ENCODE measurements at regions not wholly inside any gene's neighbourhood (a gene's known extent, or its start where the extent isn't known, plus 50 kb on each side); places are given as distances from the start of the nearest gene placed in this dataset.

DNA sequence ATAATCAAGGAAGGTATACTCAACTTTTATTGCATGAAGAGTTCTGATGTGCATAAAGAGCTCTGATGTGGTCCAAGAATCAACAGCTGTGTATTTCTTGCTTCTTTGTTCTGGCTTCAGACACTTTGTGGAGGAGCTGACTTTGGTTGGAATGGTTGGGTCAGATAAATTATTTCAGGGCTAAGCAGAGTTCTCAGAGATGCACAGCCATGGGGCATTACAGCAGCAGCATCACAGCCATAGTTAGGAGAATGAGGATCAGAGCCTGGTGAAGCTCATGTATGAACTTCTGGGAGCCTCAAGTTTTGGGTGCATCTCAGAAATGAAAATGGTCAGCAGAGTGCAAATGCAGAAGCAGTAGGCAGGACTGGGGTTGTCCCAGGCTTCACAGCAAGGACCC lies 267.4 kb upstream of the RUNX1 start:
- no peak for TF ChIP-seq POLR2A (IDR thresholded peaks at IDR 0.05)
- TF ChIP-seq, protein P1, sequence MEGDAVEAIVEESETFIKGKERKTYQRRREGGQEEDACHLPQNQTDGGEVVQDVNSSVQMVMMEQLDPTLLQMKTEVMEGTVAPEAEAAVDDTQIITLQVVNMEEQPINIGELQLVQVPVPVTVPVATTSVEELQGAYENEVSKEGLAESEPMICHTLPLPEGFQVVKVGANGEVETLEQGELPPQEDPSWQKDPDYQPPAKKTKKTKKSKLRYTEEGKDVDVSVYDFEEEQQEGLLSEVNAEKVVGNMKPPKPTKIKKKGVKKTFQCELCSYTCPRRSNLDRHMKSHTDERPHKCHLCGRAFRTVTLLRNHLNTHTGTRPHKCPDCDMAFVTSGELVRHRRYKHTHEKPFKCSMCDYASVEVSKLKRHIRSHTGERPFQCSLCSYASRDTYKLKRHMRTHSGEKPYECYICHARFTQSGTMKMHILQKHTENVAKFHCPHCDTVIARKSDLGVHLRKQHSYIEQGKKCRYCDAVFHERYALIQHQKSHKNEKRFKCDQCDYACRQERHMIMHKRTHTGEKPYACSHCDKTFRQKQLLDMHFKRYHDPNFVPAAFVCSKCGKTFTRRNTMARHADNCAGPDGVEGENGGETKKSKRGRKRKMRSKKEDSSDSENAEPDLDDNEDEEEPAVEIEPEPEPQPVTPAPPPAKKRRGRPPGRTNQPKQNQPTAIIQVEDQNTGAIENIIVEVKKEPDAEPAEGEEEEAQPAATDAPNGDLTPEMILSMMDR (IDR thresholded peaks at IDR 0.05): no peak
